ENCODE measurements at regions not wholly inside any gene's neighbourhood (a gene's known extent, or its start where the extent isn't known, plus 50 kb on each side); places are given as distances from the start of the nearest gene placed in this dataset.

DNA sequence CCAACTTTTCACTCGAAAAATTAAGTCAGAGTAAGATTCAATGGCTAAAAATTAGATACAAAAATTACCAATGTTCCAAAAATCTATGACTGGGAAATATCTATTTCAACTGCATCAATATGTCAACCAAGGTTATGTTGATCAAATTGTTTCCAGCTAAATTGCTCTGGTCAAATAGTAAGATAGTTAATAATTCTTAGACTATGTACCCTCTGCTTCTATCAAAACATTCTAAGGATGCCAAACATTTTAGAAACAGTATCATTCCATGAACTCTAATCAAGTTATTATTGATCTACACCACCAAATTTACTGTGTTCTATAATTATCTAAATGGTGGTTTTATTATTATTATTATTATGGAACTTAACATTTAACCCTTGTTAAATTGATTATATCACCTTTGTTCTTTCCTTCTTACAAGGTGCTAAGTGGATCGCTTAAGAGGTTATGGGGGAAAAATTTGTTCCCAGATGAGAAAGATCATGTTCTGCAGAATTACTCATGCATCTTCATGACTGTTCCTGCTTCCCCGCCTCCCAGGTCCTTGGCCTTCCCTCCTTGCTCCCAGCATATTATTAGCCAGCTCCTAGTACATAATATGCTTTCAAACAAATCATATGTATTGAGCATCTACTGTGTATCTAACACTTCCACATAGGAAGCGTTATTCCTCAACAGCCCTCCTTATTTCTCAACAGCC, 240.5 kb upstream of the KRR1 start:
- H3K4me1 ChIP-seq (ENCODE audit: control insufficient read depth, insufficient read depth, low read length) = no peaks in the 10 kb centered on the region
- ChIA-PET POLR2A (no interaction called here), CTCF (no interaction called here)
- no peak for TF ChIP-seq ZNF335 (tag by site-specific recombination; conservative IDR thresholded peaks at IDR 0.05)
- no peak for TF ChIP-seq ZNF174 (tag by site-specific recombination; IDR thresholded peaks at IDR 0.05)
- TF ChIP-seq ZNF645 (tag by site-specific recombination; IDR thresholded peaks at IDR 0.05) = no peak
- TF ChIP-seq TCF7L2 (IDR thresholded peaks at IDR 0.05; ENCODE audit: borderline replicate concordance, low read depth, low read length) = no peak
- TF ChIP-seq SETDB1 (IDR thresholded peaks at IDR 0.05; ENCODE audit: insufficient read length, low read length) = no peak
- no peak for TF ChIP-seq ZSCAN30 (tag by site-specific recombination; IDR thresholded peaks at IDR 0.05)
- no peak for TF ChIP-seq ZNF623 (tag by site-specific recombination; IDR thresholded peaks at IDR 0.05)
- no peak for TF ChIP-seq ZNF121 (tag by site-specific recombination; IDR thresholded peaks at IDR 0.05)
- no peak for TF ChIP-seq PRDM2 (tag by site-specific recombination; IDR thresholded peaks at IDR 0.05; ENCODE audit: borderline replicate concordance)
- TF ChIP-seq KLF1 (tag by site-specific recombination; IDR thresholded peaks at IDR 0.05) = no peak
- TF ChIP-seq ZNF155 (tag by site-specific recombination; IDR thresholded peaks at IDR 0.05) = no peak
- TF ChIP-seq ZNF23 (tag by site-specific recombination; IDR thresholded peaks at IDR 0.05; ENCODE audit: borderline replicate concordance) = no peak
- no peak for TF ChIP-seq ZNF529 (tag by site-specific recombination; IDR thresholded peaks at IDR 0.05; ENCODE audit: insufficient replicate concordance)
- TF ChIP-seq, protein P1, sequence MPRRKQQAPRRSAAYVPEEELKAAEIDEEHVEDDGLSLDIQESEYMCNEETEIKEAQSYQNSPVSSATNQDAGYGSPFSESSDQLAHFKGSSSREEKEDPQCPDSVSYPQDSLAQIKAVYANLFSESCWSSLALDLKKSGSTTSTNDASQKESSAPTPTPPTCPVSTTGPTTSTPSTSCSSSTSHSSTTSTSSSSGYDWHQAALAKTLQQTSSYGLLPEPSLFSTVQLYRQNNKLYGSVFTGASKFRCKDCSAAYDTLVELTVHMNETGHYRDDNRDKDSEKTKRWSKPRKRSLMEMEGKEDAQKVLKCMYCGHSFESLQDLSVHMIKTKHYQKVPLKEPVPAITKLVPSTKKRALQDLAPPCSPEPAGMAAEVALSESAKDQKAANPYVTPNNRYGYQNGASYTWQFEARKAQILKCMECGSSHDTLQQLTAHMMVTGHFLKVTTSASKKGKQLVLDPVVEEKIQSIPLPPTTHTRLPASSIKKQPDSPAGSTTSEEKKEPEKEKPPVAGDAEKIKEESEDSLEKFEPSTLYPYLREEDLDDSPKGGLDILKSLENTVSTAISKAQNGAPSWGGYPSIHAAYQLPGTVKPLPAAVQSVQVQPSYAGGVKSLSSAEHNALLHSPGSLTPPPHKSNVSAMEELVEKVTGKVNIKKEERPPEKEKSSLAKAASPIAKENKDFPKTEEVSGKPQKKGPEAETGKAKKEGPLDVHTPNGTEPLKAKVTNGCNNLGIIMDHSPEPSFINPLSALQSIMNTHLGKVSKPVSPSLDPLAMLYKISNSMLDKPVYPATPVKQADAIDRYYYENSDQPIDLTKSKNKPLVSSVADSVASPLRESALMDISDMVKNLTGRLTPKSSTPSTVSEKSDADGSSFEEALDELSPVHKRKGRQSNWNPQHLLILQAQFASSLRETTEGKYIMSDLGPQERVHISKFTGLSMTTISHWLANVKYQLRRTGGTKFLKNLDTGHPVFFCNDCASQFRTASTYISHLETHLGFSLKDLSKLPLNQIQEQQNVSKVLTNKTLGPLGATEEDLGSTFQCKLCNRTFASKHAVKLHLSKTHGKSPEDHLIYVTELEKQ (tag by site-specific recombination; IDR thresholded peaks at IDR 0.05; ENCODE audit: borderline replicate concordance) = no peak
- TF ChIP-seq OSR2 (tag by site-specific recombination; IDR thresholded peaks at IDR 0.05) = no peak
- TF ChIP-seq ZNF658 (tag by site-specific recombination; IDR thresholded peaks at IDR 0.05) = no peak
- TF ChIP-seq ZNF366 (tag by site-specific recombination; conservative IDR thresholded peaks at IDR 0.05) = no peak
- no peak overlapping the region for H3K27ac ChIP-seq (ENCODE audit: extremely low read depth, low read depth, low read length)
- no peaks in the 10 kb centered on the region for H3K36me3 ChIP-seq (ENCODE audit: control insufficient read depth in 2 of 2, insufficient read depth in 1 of 2, low read length in 2 of 2)
- H3K9me3 ChIP-seq (ENCODE audit: control insufficient read depth, insufficient read depth, low read depth, low read length) = no peaks in the 10 kb centered on the region
- H3K4me3 ChIP-seq (ENCODE audit: low read depth, low read length) = no peak overlapping the region
